HG03175 (cell line): ENCODE measurements at regions not wholly inside any gene's neighbourhood (a gene's known extent, or its start where the extent isn't known, plus 50 kb on each side); places are given as distances from the start of the nearest gene placed in this dataset.

Experiments
- ATAC-seq: cut with Tn5 transposase; IDR thresholded peaks from one replicate; pipeline ENCODE4 v1.9.1; 2021; ENCODE audit warnings: mild to moderate bottlenecking, moderate library complexity; ENCODE audit not compliant: unreplicated experiment

- ATAC-seq, result no peak
Measured at GRCh38 chr15:62920682-62921502, 121.7 kb upstream of the TPM1 start.

- no peak for ATAC-seq
Measured at GRCh38 chr15:62922514-62922913, 120.0 kb upstream of the TPM1 start.

GRCh38 chr15:62925875-62926274, 116.7 kb upstream of the TPM1 start:
- ATAC-seq, result no peak

GRCh38 chr15:62927196-62927595, 115.4 kb upstream of the TPM1 start:
- ATAC-seq, result no peak

GRCh38 chr15:62927836-62928235, 114.7 kb upstream of the TPM1 start:
- ATAC-seq, result no peak

GRCh38 chr15:62928242-62928999, 114.1 kb upstream of the TPM1 start:
- no peak for ATAC-seq

- ATAC-seq, result no peak
Measured at GRCh38 chr15:62929000-62929357, 113.6 kb upstream of the TPM1 start.

- ATAC-seq, result no peak
Measured at GRCh38 chr15:62931650-62932049, 110.9 kb upstream of the TPM1 start.

GRCh38 chr15:62932436-62932835, 110.1 kb upstream of the TPM1 start:
- ATAC-seq, result no peak

GRCh38 chr15:62933386-62933785, 109.2 kb upstream of the TPM1 start:
- ATAC-seq, result no peak

- ATAC-seq, result no peak
Measured at GRCh38 chr15:62934236-62934971, 108.1 kb upstream of the TPM1 start.

- no peak for ATAC-seq
Measured at GRCh38 chr15:62935300-62936081, 107.1 kb upstream of the TPM1 start.

- no peak for ATAC-seq
Measured at GRCh38 chr15:62938825-62939224, 103.7 kb upstream of the TPM1 start.

- ATAC-seq, result no peak
Measured at GRCh38 chr15:62940093-62940754, 102.3 kb upstream of the TPM1 start.

- no peak for ATAC-seq
Measured at GRCh38 chr15:62940755-62941361, 101.7 kb upstream of the TPM1 start.

GRCh38 chr15:62941699-62942098, 100.8 kb upstream of the TPM1 start:
- ATAC-seq, result no peak

- ATAC-seq, result no peak
Measured at GRCh38 chr15:62942428-62942827, 100.1 kb upstream of the TPM1 start.

GRCh38 chr15:62945063-62945462, 97.5 kb upstream of the TPM1 start:
- ATAC-seq, result no peak

GRCh38 chr15:62945760-62946159, 96.8 kb upstream of the TPM1 start:
- ATAC-seq, result no peak

- ATAC-seq, result no peak
Measured at GRCh38 chr15:62946940-62947339, 95.6 kb upstream of the TPM1 start.
